ENCODE measurements at regions not wholly inside any gene's neighbourhood (a gene's known extent, or its start where the extent isn't known, plus 50 kb on each side); places are given as distances from the start of the nearest gene placed in this dataset.

DNA sequence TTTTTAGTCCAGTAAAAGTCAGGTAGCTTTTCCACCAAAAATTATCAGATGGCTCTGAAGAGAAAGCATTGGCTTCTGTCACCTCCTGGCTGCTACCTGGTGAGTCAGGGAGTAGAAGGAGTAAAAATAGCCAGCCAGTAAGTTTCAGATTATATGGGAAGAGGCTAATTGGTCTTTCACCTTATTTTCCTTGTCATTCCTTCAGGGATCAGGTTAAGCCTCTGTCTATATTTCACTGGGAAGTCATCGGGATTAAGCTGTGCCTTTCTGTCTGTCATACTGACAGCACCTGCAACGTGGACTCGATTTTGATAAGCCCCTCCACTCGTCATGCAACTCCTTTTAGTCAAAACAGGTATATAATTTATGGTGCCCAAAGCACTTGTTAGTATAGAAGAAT, 380.7 kb upstream of the CELF4 start:
- no peaks in the 10 kb centered on the region for H3K36me3 ChIP-seq (ENCODE audit: control insufficient read depth in 1 of 2, insufficient read depth in 2 of 2, low read depth in 1 of 2, low read length in 2 of 2)
- H3K4ac ChIP-seq (ENCODE audit: low read depth in 1 of 2, low read length in 2 of 2), result no peak overlapping the region
- H3K79me1 ChIP-seq (replicated peaks; ENCODE audit: low read length, poor library complexity, severe bottlenecking), result no peaks in the 10 kb centered on the region
- peaks cover 7% of the 10 kb centered on the region for H3K9me3 ChIP-seq (ENCODE audit: control insufficient read depth, low read length)
- H3K9ac ChIP-seq (ENCODE audit: low read length), result no peak overlapping the region
- H2AK5ac ChIP-seq (ENCODE audit: low read length, severe bottlenecking), result no peak overlapping the region
- H2AFZ ChIP-seq (ENCODE audit: low read depth, low read length), result no peak overlapping the region
- no peaks in the 10 kb centered on the region for H3K4me1 ChIP-seq (ENCODE audit: control insufficient read depth, insufficient read depth, low read depth, low read length)
- H3K14ac ChIP-seq (ENCODE audit: low read length in 2 of 2), result no peak overlapping the region
- no peak overlapping the region for H3K27ac ChIP-seq (ENCODE audit: low read length, poor library complexity, severe bottlenecking)
- no peak overlapping the region for H4K8ac ChIP-seq (ENCODE audit: low read length)
- no peak overlapping the region for H3K18ac ChIP-seq (ENCODE audit: low read depth in 1 of 2, low read length in 2 of 2)
- DNase-seq, result no peak
- no peak overlapping the region for H3K4me3 ChIP-seq (ENCODE audit: insufficient read depth in 1 of 2, low read depth in 1 of 2, low read length in 2 of 2)
- H3K27me3 ChIP-seq (ENCODE audit: control insufficient read depth in 1 of 2, insufficient read depth in 1 of 2, low read length in 2 of 2), result no peaks in the 10 kb centered on the region
- no peak overlapping the region for H3K23ac ChIP-seq (ENCODE audit: low read length in 2 of 2)
- H4K91ac ChIP-seq (ENCODE audit: low read length), result no peak overlapping the region
- H2BK12ac ChIP-seq (ENCODE audit: low read length in 2 of 2), result no peak overlapping the region
- H2BK15ac ChIP-seq (ENCODE audit: low read depth, poor library complexity, severe bottlenecking), result no peak overlapping the region
- no peak overlapping the region for H3K4me2 ChIP-seq (ENCODE audit: low read length, poor library complexity, severe bottlenecking)
- H2BK120ac ChIP-seq (ENCODE audit: low read depth, low read length), result no peak overlapping the region
- no peak overlapping the region for H2BK5ac ChIP-seq (ENCODE audit: low read depth, low read length, poor library complexity, severe bottlenecking)
- WGBS, result 100% methylated on average over 1 of the region's 4 CpGs

- H2BK5ac ChIP-seq (ENCODE audit: low read depth, low read length, poor library complexity, severe bottlenecking), result no peak overlapping the region
- H3K36me3 ChIP-seq (ENCODE audit: control insufficient read depth in 1 of 2, insufficient read depth in 2 of 2, low read depth in 1 of 2, low read length in 2 of 2), result no peaks in the 10 kb centered on the region
- no peak for DNase-seq
- no peak overlapping the region for H2BK120ac ChIP-seq (ENCODE audit: low read depth, low read length)
- 80% methylated on average over 2 of the region's 3 CpGs for WGBS
- no peak overlapping the region for H3K18ac ChIP-seq (ENCODE audit: low read depth in 1 of 2, low read length in 2 of 2)
- no peak overlapping the region for H2AK5ac ChIP-seq (ENCODE audit: low read length, severe bottlenecking)
- no peaks in the 10 kb centered on the region for H3K4me1 ChIP-seq (ENCODE audit: control insufficient read depth, insufficient read depth, low read depth, low read length)
- no peak overlapping the region for H3K9ac ChIP-seq (ENCODE audit: low read length)
- no peak overlapping the region for H2BK15ac ChIP-seq (ENCODE audit: low read depth, poor library complexity, severe bottlenecking)
- no peak overlapping the region for H2AFZ ChIP-seq (ENCODE audit: low read depth, low read length)
- peaks cover 3% of the 10 kb centered on the region for H3K9me3 ChIP-seq (ENCODE audit: control insufficient read depth, low read length)
- H4K91ac ChIP-seq (ENCODE audit: low read length), result no peak overlapping the region
- H3K27ac ChIP-seq (ENCODE audit: low read length, poor library complexity, severe bottlenecking), result no peak overlapping the region
- H3K27me3 ChIP-seq (ENCODE audit: control insufficient read depth in 1 of 2, insufficient read depth in 1 of 2, low read length in 2 of 2), result no peaks in the 10 kb centered on the region
- H3K23ac ChIP-seq (ENCODE audit: low read length in 2 of 2), result no peak overlapping the region
- H3K4me3 ChIP-seq (ENCODE audit: insufficient read depth in 1 of 2, low read depth in 1 of 2, low read length in 2 of 2), result no peak overlapping the region
- H4K8ac ChIP-seq (ENCODE audit: low read length), result no peak overlapping the region
- no peaks in the 10 kb centered on the region for H3K79me1 ChIP-seq (replicated peaks; ENCODE audit: low read length, poor library complexity, severe bottlenecking)
- no peak overlapping the region for H3K14ac ChIP-seq (ENCODE audit: low read length in 2 of 2)
- H3K4me2 ChIP-seq (ENCODE audit: low read length, poor library complexity, severe bottlenecking), result no peak overlapping the region
- no peak overlapping the region for H3K4ac ChIP-seq (ENCODE audit: low read depth in 1 of 2, low read length in 2 of 2)
- H2BK12ac ChIP-seq (ENCODE audit: low read length in 2 of 2), result no peak overlapping the region
These were observed 379.2 kb upstream of the CELF4 start for GRCh38 chr18:37944700-37945270.

GRCh38 chr18:37937287-37937686, 371.7 kb upstream of the CELF4 start:
- Histone ChIP-seq H4K8ac (ENCODE audit: low read length) (no peak overlapping the region), H3K27me3 (ENCODE audit: control insufficient read depth in 1 of 2, insufficient read depth in 1 of 2, low read length in 2 of 2) (no peaks in the 10 kb centered on the region), H2AK5ac (ENCODE audit: low read length, severe bottlenecking) (no peak overlapping the region), H2BK12ac (ENCODE audit: low read length in 2 of 2) (no peak overlapping the region), H2BK15ac (ENCODE audit: low read depth, poor library complexity, severe bottlenecking) (no peak overlapping the region), H3K18ac (ENCODE audit: low read depth in 1 of 2, low read length in 2 of 2) (no peak overlapping the region), H2BK5ac (ENCODE audit: low read depth, low read length, poor library complexity, severe bottlenecking) (no peak overlapping the region), H2BK120ac (ENCODE audit: low read depth, low read length) (no peak overlapping the region), H3K4me2 (ENCODE audit: low read length, poor library complexity, severe bottlenecking) (no peak overlapping the region), H3K4ac (ENCODE audit: low read depth in 1 of 2, low read length in 2 of 2) (no peak overlapping the region), H2AFZ (ENCODE audit: low read depth, low read length) (no peak overlapping the region), H3K4me3 (ENCODE audit: insufficient read depth in 1 of 2, low read depth in 1 of 2, low read length in 2 of 2) (no peak overlapping the region), H3K27ac (ENCODE audit: low read length, poor library complexity, severe bottlenecking) (no peak overlapping the region), H3K4me1 (ENCODE audit: control insufficient read depth, insufficient read depth, low read depth, low read length) (no peaks in the 10 kb centered on the region), H3K36me3 (ENCODE audit: control insufficient read depth in 1 of 2, insufficient read depth in 2 of 2, low read depth in 1 of 2, low read length in 2 of 2) (no peaks in the 10 kb centered on the region), H3K9ac (ENCODE audit: low read length) (no peak overlapping the region), H3K79me1 (replicated peaks; ENCODE audit: low read length, poor library complexity, severe bottlenecking) (no peaks in the 10 kb centered on the region), H3K23ac (ENCODE audit: low read length in 2 of 2) (no peak overlapping the region), H3K9me3 (ENCODE audit: control insufficient read depth, low read length) (no peaks in the 10 kb centered on the region), H3K14ac (ENCODE audit: low read length in 2 of 2) (no peak overlapping the region), H4K91ac (ENCODE audit: low read length) (no peak overlapping the region)
- DNase-seq, result no peak
- 71% methylated on average over 6 of the region's 6 CpGs for WGBS

GRCh38 chr18:37935086-37935485, 369.5 kb upstream of the CELF4 start:
- no peak overlapping the region for H2BK15ac ChIP-seq (ENCODE audit: low read depth, poor library complexity, severe bottlenecking)
- H3K36me3 ChIP-seq (ENCODE audit: control insufficient read depth in 1 of 2, insufficient read depth in 2 of 2, low read depth in 1 of 2, low read length in 2 of 2), result no peaks in the 10 kb centered on the region
- H3K4me2 ChIP-seq (ENCODE audit: low read length, poor library complexity, severe bottlenecking), result no peak overlapping the region
- H3K18ac ChIP-seq (ENCODE audit: low read depth in 1 of 2, low read length in 2 of 2), result no peak overlapping the region
- H2AK5ac ChIP-seq (ENCODE audit: low read length, severe bottlenecking), result no peak overlapping the region
- H4K8ac ChIP-seq (ENCODE audit: low read length), result no peak overlapping the region
- H2AFZ ChIP-seq (ENCODE audit: low read depth, low read length), result no peak overlapping the region
- no peak overlapping the region for H3K27ac ChIP-seq (ENCODE audit: low read length, poor library complexity, severe bottlenecking)
- H3K4me1 ChIP-seq (ENCODE audit: control insufficient read depth, insufficient read depth, low read depth, low read length), result no peaks in the 10 kb centered on the region
- peaks cover 4% of the 10 kb centered on the region for H3K9me3 ChIP-seq (ENCODE audit: control insufficient read depth, low read length)
- no peak for DNase-seq
- H2BK120ac ChIP-seq (ENCODE audit: low read depth, low read length), result no peak overlapping the region
- H3K14ac ChIP-seq (ENCODE audit: low read length in 2 of 2), result no peak overlapping the region
- no peaks in the 10 kb centered on the region for H3K27me3 ChIP-seq (ENCODE audit: control insufficient read depth in 1 of 2, insufficient read depth in 1 of 2, low read length in 2 of 2)
- H3K4me3 ChIP-seq (ENCODE audit: insufficient read depth in 1 of 2, low read depth in 1 of 2, low read length in 2 of 2), result no peak overlapping the region
- H4K91ac ChIP-seq (ENCODE audit: low read length), result no peak overlapping the region
- no peak overlapping the region for H3K4ac ChIP-seq (ENCODE audit: low read depth in 1 of 2, low read length in 2 of 2)
- H2BK12ac ChIP-seq (ENCODE audit: low read length in 2 of 2), result no peak overlapping the region
- H3K9ac ChIP-seq (ENCODE audit: low read length), result no peak overlapping the region
- H3K79me1 ChIP-seq (replicated peaks; ENCODE audit: low read length, poor library complexity, severe bottlenecking), result no peaks in the 10 kb centered on the region
- H3K23ac ChIP-seq (ENCODE audit: low read length in 2 of 2), result no peak overlapping the region
- WGBS, result 98% methylated on average over 2 of the region's 2 CpGs
- no peak overlapping the region for H2BK5ac ChIP-seq (ENCODE audit: low read depth, low read length, poor library complexity, severe bottlenecking)
